Left ventricle myocardium inferior (tissue), 1 donor: ENCODE measurements at regions not wholly inside any gene's neighbourhood (a gene's known extent, or its start where the extent isn't known, plus 50 kb on each side); places are given as distances from the start of the nearest gene placed in this dataset.
"Not testable (repeated sequence)": the region's sequence is repeated elsewhere in the genome, so short reads cannot be mapped to it uniquely, and the experiment has no call there.

Experiments
- DNase-seq: peaks from one replicate; pipeline ENCODE4 v3.0.0-alpha.2; 2020
- H3K27ac ChIP-seq: fragments of 200-600 bp; replicated peaks from 2 replicates; pipeline ENCODE4 v1.8.0; 2021
- H3K27me3 ChIP-seq: fragments of 200-600 bp; 2 replicates; pipeline ENCODE4 v1.8.0; 2021; ENCODE audit warnings: low read depth
- H3K36me3 ChIP-seq: fragments of 200-600 bp; 2 replicates; pipeline ENCODE4 v1.8.0; 2021
- H3K4me1 ChIP-seq: fragments of 200-600 bp; 2 replicates; pipeline ENCODE4 v1.8.0; 2021
- H3K4me3 ChIP-seq: fragments of 200-600 bp; 2 replicates; pipeline ENCODE4 v1.8.0; 2021; ENCODE audit warnings: mild to moderate bottlenecking, moderate library complexity
- H3K9me3 ChIP-seq: fragments of 200-600 bp; replicated peaks from 2 replicates; pipeline ENCODE4 v1.8.0; 2021
- intact Hi-C: fragments of 100-400 bp; cut with micrococcal nuclease; formaldehyde crosslinking; loops from one replicate; pipeline ENCODE4 v1.11.0; 2022
- donor health status: DM: no; HTN: yes; CAD: no; lungs with severe emphysema.

DNA sequence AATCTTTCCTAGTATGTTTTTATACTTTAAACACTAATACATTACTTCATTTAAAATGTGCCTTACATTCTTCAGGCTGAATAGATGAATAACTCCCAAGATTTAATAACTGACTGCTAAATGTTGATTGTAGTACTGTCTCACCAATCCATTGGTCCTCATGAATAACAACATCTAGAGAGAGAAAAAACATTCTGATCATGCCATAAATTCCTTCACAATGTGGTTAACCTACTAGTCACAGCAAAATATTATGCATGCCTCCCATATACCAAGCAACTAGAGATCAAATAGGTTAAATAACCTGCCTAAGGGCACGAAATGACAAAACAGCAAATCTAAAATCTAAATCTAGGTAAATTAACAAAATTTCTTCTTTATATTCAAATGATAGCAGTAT, 66.2 kb downstream of the SYT15 start:
- H3K4me3 ChIP-seq, H3K4me1 ChIP-seq, H3K9me3 ChIP-seq, H3K36me3 ChIP-seq, DNase-seq, intact Hi-C loops, H3K27me3 ChIP-seq, H3K27ac ChIP-seq: not testable (repeated sequence)

DNA sequence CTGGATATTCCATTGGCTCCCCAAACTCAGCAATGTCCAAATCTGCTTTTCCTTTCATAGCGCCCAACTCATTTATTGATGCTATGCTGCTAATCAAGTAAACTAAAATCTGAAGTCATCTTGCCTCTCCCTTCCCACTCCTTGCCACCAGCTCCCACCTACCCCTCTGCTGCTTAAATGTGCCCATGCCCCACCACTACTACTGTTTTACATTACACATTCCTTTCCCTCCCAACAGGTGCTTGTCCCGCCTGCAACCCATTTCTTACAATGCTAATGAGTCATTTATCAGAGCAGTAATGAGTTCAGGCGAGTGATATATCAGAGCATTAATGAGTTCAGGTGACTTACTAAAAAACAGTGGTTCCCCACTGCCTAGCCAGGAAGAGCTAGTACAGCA, 67.2 kb downstream of the SYT15 start:
- H3K27ac ChIP-seq, H3K9me3 ChIP-seq, H3K27me3 ChIP-seq, intact Hi-C loops, H3K4me1 ChIP-seq, H3K4me3 ChIP-seq, DNase-seq, H3K36me3 ChIP-seq: not testable (repeated sequence)

DNA sequence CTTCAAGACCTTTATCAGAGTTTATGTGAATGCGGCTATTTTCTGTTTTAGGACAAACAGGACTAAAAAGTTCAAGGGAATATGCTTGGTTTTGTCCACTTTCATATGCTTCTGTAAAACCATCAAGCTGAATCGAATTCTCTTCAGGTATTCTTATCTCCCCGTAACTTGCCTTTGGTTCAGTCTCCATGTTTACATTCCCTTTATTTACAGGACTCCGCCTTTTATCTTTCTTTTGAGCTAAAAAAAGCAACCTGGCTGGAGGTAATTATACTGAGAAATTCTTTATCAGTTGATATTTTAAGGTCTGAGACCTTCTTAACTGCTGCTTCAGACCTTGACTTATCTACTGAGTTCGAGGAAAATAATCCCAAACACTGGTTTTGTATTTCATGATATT, 72.0 kb downstream of the SYT15 start:
- H3K4me3 ChIP-seq, intact Hi-C loops, DNase-seq, H3K4me1 ChIP-seq, H3K27ac ChIP-seq, H3K9me3 ChIP-seq, H3K27me3 ChIP-seq, H3K36me3 ChIP-seq: not testable (repeated sequence)

DNA sequence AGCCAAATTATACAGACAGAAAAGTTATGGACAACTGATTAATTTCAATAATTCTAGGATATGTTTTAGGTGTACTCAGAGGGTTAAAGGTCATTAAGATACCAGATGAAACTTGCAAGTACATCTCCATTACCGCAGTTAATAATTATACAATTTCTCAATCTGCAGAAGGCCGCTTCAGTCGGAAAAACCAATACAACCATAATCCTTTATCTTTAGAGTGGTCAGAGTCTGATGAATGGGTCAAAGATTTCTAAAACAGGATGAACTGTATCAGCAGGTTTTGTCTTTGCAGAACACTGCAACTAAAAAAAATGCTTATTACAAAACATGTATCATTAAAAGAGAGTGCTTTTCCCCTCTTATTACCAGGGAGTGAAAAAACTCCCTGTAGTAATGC, 78.5 kb downstream of the SYT15 start:
- DNase-seq, H3K27me3 ChIP-seq, H3K9me3 ChIP-seq, H3K36me3 ChIP-seq, H3K27ac ChIP-seq, intact Hi-C loops, H3K4me1 ChIP-seq, H3K4me3 ChIP-seq: not testable (repeated sequence)

DNA sequence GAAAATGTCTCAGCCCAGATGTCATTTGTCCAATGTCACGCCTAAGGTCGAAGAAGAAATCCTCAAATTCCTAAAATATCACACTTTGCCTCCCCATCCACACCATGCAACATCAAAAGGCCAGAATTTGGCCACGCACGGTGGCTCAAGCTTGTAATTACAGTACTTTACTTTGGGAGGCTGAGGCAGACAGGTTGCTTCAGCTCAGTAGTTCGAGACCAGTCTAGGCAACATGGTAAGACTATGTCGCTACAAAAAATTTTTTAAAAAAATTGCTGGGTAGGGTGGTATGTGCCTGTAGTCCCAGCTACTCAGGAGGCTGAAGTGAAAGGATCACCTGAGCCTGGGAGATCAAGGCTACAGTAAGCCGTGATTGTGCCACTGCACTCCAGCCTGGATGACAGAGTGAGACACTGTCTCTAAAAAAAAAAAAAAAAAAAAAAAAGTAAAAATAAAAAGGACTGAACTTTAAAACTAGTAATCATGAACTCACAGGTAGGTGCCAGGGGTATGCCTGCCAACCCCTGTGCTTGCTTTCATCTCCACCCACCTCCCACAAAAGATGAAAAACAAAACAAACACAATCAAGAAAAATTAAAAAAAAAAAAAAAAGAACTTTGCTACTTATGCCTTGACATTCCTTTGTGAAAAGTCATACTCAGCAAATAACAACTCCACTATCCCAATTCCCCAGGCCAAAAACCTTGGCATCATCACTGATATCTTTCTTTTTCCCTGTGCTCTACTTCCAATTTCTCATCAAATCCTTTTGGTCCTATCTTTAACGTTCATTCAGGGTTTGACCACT, 81.3 kb downstream of the SYT15 start:
- H3K4me1 ChIP-seq, H3K36me3 ChIP-seq, intact Hi-C loops, DNase-seq, H3K27ac ChIP-seq, H3K27me3 ChIP-seq, H3K9me3 ChIP-seq, H3K4me3 ChIP-seq: not testable (repeated sequence)

DNA sequence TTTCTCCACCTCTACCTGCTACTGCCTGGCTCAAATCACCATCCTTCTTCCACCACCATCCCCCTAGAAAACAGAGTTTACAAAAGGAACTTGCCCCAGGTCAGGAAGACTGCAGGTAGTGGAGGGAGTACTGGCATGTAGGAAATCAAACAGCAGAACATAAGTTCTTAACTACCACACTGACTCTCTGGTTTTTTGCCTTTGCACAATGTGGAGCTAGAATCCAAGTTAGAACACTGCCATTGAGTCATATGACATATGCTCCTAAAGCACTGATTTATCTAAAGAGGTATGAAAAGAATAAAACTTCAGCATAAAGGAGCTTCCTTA, 81.9 kb downstream of the SYT15 start:
- H3K36me3 ChIP-seq, H3K27me3 ChIP-seq, intact Hi-C loops, H3K9me3 ChIP-seq, H3K4me1 ChIP-seq, H3K27ac ChIP-seq, DNase-seq, H3K4me3 ChIP-seq: not testable (repeated sequence)

DNA sequence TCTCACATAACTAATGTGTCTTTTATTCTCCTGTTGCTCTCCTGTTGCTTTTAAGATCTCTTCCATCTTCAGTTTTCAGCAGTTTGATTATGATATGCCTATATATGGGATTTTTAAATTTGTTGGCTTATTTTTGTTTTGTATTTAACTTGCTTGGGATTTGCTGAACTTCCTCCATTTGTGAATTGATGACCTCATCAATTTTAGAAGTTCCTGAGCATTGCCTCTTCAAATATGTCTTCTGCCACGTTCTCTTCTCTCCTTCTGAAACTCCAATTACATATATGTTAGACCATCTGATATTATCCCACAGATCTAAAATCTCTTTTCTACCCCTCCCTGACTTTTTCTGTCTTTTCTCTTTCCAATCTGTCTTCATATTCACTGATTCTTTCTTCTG, 86.6 kb downstream of the SYT15 start:
- H3K27ac ChIP-seq, H3K9me3 ChIP-seq, DNase-seq, intact Hi-C loops, H3K36me3 ChIP-seq, H3K4me3 ChIP-seq, H3K4me1 ChIP-seq, H3K27me3 ChIP-seq: not testable (repeated sequence)

DNA sequence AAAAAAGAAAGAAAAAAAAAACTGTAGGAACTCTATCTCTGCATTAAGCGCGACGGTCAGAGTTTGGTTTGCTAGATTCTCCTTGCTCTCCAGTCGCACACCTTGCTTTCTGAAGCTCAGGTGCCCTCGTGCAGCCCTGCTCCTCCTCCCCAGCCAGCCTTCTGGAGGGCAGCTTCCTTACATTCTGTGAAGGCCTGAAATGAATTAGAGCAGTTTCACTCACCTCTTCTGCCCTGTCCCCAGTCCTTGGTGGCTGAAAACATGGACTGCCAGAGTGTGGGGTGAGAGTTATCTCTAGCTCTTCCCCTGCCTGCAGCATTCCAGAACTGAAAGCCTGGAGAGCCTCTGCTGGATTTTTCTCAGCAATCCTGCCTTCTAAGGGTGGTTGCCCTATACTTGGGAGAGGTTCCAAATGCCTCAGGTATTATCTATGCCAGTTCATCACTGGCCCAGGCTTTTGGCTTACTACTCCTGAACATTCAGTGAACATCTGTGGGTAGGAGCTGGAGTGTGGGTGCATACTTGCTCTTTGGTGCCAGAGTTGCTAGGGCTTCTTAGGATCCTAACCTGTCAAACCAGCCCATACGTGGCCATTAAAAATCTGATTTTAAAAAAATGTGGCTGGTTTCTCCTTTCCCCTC, 89.5 kb downstream of the SYT15 start:
- not testable (repeated sequence) for DNase-seq

DNA sequence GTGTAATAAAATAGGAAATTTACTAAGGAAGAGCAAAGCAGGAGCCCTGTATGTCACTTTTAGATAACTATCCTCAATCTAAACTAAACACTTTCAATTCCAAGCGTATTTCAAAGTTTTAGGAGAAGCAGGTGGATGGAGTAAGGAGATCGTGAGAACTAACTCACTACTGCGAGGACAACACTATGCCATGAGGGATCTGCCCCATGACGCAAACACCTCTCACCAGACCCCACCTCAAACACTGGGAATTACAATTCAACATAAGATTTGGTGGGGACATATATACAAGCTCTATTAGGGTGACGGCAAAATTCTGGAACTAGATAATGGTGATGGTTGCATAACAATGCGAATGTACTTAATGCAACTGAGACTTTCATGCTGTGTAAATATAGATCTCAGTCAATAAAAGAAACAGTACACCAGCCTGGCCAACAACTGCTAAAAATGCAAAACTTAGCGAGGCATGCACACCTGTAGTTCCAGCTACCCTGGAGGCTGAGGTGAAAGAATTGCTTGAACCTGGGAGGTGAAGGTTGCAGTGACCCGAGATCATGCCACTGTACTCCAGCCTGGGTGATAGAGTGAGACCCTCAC, 99.0 kb downstream of the SYT15 start:
- intact Hi-C loops, H3K27ac ChIP-seq: not testable (repeated sequence)

More for the DNA sequence above, 89.5 kb downstream of the SYT15 start:
- H3K4me1 ChIP-seq, H3K9me3 ChIP-seq, intact Hi-C loops, H3K27ac ChIP-seq, H3K36me3 ChIP-seq, H3K27me3 ChIP-seq, H3K4me3 ChIP-seq: not testable (repeated sequence)

DNA sequence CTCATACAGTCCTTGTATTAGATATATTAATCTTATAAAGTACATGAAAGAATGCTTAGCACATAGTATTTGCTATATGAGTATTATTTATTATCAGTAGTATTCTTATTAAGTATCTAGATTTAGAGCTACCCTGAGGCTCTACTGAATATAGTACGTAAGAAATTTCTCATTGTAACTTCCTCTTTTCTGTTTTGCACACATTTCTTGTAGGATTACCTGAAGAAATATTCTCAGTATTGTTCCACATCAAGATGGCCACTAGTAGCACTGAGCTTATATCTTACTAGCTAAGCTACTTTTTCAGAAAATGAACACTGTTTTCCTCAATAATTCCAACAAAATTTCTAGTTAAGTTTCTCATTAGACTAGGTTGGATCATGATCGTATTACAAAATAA, 112.5 kb downstream of the SYT15 start:
- H3K4me3 ChIP-seq, H3K9me3 ChIP-seq, intact Hi-C loops, DNase-seq, H3K36me3 ChIP-seq, H3K27me3 ChIP-seq, H3K27ac ChIP-seq, H3K4me1 ChIP-seq: not testable (repeated sequence)

More for the DNA sequence above, 99.0 kb downstream of the SYT15 start:
- not testable (repeated sequence) for H3K36me3 ChIP-seq, H3K4me3 ChIP-seq, DNase-seq, H3K27me3 ChIP-seq, H3K4me1 ChIP-seq, H3K9me3 ChIP-seq

DNA sequence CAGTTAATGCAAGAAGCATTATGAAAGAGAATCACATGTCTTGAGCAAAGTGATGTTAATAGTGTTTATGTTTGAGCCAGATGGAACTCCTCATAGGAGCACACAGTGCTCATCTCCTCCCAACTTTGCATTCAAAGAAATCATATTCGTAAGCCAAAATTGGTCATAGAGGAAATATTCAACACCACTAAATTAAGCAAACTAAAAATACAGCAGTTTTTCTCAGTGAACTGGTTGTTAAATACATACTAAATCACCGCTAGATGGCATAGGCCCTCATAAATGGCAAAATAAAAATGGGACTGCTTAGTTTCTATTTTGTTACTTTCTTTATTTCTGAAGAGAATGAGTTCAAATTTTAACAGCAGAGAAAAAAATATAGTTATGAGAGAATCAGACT, 114.3 kb downstream of the SYT15 start:
- DNase-seq, H3K4me1 ChIP-seq, H3K27me3 ChIP-seq, H3K36me3 ChIP-seq, H3K4me3 ChIP-seq, H3K27ac ChIP-seq, H3K9me3 ChIP-seq, intact Hi-C loops: not testable (repeated sequence)

DNA sequence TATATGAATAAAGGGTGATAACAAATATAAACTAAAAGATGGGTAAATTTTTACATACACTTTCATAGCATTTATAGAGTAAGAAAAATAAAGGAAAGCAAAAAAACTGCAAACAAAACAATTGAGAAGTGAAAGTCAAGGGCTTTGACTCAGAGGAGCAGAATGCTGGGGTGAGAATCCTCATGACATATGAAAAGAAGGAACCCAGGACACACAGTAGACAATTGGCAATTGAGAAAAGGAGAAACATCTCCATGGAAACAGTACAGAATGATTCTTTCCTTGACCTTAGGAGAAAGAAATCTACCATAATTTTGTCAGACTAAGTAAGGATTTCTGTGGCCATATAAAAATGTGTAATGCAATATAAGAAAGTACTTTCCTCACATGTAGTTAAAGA, 138.3 kb downstream of the SYT15 start:
- H3K4me3 ChIP-seq, H3K27ac ChIP-seq, H3K4me1 ChIP-seq, intact Hi-C loops, H3K36me3 ChIP-seq, DNase-seq, H3K9me3 ChIP-seq, H3K27me3 ChIP-seq: not testable (repeated sequence)

DNA sequence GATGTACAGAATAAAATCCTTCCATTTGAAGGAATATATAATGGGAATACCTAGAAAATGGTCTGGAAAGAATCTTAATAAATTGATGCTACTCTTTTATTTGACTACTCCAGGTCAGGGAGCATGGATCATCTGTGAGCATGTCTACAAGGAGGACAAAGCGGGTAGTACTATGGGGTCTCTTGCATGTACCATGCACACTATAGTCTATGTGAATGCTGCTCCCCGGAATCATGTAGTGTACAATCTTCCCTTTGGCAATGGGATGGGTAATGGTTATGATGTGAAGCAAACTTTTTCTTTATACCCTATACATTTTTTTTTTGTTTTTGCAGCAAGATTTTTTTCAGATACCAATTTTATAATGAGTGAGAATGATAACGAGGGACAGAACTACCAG, 139.1 kb downstream of the SYT15 start:
- H3K27ac ChIP-seq, H3K4me1 ChIP-seq, H3K27me3 ChIP-seq, H3K36me3 ChIP-seq, H3K9me3 ChIP-seq, DNase-seq, H3K4me3 ChIP-seq, intact Hi-C loops: not testable (repeated sequence)
